ENCODE measurements at regions not wholly inside any gene's neighbourhood (a gene's known extent, or its start where the extent isn't known, plus 50 kb on each side); places are given as distances from the start of the nearest gene placed in this dataset.

DNA sequence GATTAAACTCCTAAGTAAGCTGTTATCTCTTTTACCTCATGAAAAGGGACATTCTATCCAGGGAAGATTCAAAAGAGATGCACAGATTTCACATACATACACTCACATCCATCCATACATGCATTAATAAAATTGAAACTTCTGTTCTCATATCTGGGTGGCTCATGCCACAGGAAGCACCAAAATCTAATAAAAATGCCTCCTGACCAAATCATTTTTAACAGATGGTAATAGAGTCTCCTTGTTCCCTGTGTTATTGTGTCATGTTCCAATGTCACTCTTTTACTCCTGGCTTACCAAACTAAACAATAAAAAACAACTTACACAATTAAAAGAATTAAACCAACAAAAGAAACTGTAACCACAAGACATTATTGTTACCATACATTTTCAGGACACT lies 742.1 kb upstream of the MANEA start:
- TF ChIP-seq, protein P1, sequence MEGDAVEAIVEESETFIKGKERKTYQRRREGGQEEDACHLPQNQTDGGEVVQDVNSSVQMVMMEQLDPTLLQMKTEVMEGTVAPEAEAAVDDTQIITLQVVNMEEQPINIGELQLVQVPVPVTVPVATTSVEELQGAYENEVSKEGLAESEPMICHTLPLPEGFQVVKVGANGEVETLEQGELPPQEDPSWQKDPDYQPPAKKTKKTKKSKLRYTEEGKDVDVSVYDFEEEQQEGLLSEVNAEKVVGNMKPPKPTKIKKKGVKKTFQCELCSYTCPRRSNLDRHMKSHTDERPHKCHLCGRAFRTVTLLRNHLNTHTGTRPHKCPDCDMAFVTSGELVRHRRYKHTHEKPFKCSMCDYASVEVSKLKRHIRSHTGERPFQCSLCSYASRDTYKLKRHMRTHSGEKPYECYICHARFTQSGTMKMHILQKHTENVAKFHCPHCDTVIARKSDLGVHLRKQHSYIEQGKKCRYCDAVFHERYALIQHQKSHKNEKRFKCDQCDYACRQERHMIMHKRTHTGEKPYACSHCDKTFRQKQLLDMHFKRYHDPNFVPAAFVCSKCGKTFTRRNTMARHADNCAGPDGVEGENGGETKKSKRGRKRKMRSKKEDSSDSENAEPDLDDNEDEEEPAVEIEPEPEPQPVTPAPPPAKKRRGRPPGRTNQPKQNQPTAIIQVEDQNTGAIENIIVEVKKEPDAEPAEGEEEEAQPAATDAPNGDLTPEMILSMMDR (IDR thresholded peaks at IDR 0.05) = no peak
- TF ChIP-seq POLR2A (IDR thresholded peaks at IDR 0.05) = no peak

Measured in right lobe of liver (tissue), 4 donors.